D341Med (cell line): ENCODE measurements at regions not wholly inside any gene's neighbourhood (a gene's known extent, or its start where the extent isn't known, plus 50 kb on each side); places are given as distances from the start of the nearest gene placed in this dataset.
"Not testable (repeated sequence)": the region's sequence is repeated elsewhere in the genome, so short reads cannot be mapped to it uniquely, and the experiment has no call there.

Source experiments
- DNase-seq: peaks from one replicate; pipeline ENCODE4 v3.0.0; 2012; ENCODE audit warnings: low spot score

- no peak for DNase-seq
These were observed 90.1 kb upstream of the NEDD4L start for GRCh38 chr18:57953883-57954282.

- DNase-seq = no peak
These were observed 91.8 kb upstream of the NEDD4L start for GRCh38 chr18:57951999-57952774.

GRCh38 chr18:57951117-57951796 is 92.8 kb upstream of the NEDD4L start:
- no peak for DNase-seq

- no peak for DNase-seq
These were observed 93.5 kb upstream of the NEDD4L start for GRCh38 chr18:57950542-57950941.

GRCh38 chr18:57949335-57949734 is 94.7 kb upstream of the NEDD4L start:
- DNase-seq = not testable (repeated sequence)

- no peak for DNase-seq
These were observed 96.9 kb upstream of the NEDD4L start for GRCh38 chr18:57947117-57947516.

GRCh38 chr18:57943723-57944122 is 100.3 kb upstream of the NEDD4L start:
- DNase-seq = no peak

- DNase-seq = peak; percentile 76
These were observed 101.5 kb upstream of the NEDD4L start for GRCh38 chr18:57942493-57942892.

- peak; percentile 55 for DNase-seq
These were observed 102.1 kb upstream of the NEDD4L start for GRCh38 chr18:57941841-57942489.

- no peak for DNase-seq
These were observed 103.8 kb upstream of the NEDD4L start for GRCh38 chr18:57940166-57940660.

GRCh38 chr18:57934375-57934774 is 109.7 kb upstream of the NEDD4L start:
- not testable (repeated sequence) for DNase-seq

GRCh38 chr18:57931038-57931437 is 113.0 kb upstream of the NEDD4L start:
- no peak for DNase-seq

- no peak for DNase-seq
These were observed 113.5 kb upstream of the NEDD4L start for GRCh38 chr18:57930476-57930875.

GRCh38 chr18:57929922-57930321 is 114.1 kb upstream of the NEDD4L start:
- no peak for DNase-seq

GRCh38 chr18:57928466-57928865 is 115.6 kb upstream of the NEDD4L start:
- DNase-seq = no peak

- DNase-seq = no peak
These were observed 116.5 kb upstream of the NEDD4L start for GRCh38 chr18:57927511-57927910.

- DNase-seq = no peak
These were observed 118.3 kb upstream of the NEDD4L start for GRCh38 chr18:57925706-57926105.

- DNase-seq = peak; percentile 53
These were observed 120.4 kb upstream of the NEDD4L start for GRCh38 chr18:57923611-57924010.

- DNase-seq = no peak
These were observed 119.8 kb upstream of the ATP8B1 start for GRCh38 chr18:57922885-57923284.

- DNase-seq = no peak
These were observed 118.6 kb upstream of the ATP8B1 start for GRCh38 chr18:57921708-57922107.

GRCh38 chr18:57920036-57920435 is 116.9 kb upstream of the ATP8B1 start:
- DNase-seq = no peak

GRCh38 chr18:57918601-57919000 is 115.5 kb upstream of the ATP8B1 start:
- DNase-seq = no peak

GRCh38 chr18:57916684-57917083 is 113.6 kb upstream of the ATP8B1 start:
- DNase-seq = no peak
